ENCODE measurements at regions not wholly inside any gene's neighbourhood (a gene's known extent, or its start where the extent isn't known, plus 50 kb on each side); places are given as distances from the start of the nearest gene placed in this dataset.

DNA sequence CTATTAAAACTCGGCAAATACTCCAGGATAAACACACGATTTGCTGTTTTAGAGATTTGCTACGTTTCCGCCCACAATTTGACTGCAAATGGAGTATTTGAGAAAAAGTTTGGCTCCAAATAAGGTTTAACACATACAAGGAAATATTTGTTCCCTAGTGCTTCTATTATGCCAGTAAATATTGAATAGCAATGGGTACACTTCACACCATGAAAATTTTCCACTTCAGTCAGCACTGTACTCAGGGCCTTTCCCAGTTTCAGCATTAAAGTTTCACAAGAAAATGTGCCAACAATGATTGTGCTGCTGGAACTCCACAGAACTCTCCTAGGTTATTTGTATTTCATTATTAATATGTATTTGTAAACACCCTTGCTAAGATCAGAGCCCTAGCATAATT, 498.0 kb downstream of the TBL1XR1 start:
- no peak for DNase-seq

GRCh38 chr3:176697284-176697889, 499.9 kb downstream of the TBL1XR1 start:
- no peak for DNase-seq

GRCh38 chr3:176696816-176697215, 500.5 kb downstream of the TBL1XR1 start:
- DNase-seq = no peak

GRCh38 chr3:176692966-176693785, 504.1 kb downstream of the TBL1XR1 start:
- peak; percentile 20 for DNase-seq

GRCh38 chr3:176692199-176692965, 504.9 kb downstream of the TBL1XR1 start:
- peak; percentile 69 for DNase-seq

GRCh38 chr3:176690083-176690869, 507.0 kb downstream of the TBL1XR1 start:
- no peak for DNase-seq

GRCh38 chr3:176687754-176688153, 509.5 kb downstream of the TBL1XR1 start:
- peak; percentile 42 for DNase-seq

GRCh38 chr3:176683382-176683781, 513.9 kb downstream of the TBL1XR1 start:
- DNase-seq = no peak

- peak; percentile 60 for DNase-seq
Measured at GRCh38 chr3:176663837-176664831, 533.1 kb downstream of the TBL1XR1 start.

- no peak for DNase-seq
Measured at GRCh38 chr3:176663387-176663786, 533.9 kb downstream of the TBL1XR1 start.

DNA sequence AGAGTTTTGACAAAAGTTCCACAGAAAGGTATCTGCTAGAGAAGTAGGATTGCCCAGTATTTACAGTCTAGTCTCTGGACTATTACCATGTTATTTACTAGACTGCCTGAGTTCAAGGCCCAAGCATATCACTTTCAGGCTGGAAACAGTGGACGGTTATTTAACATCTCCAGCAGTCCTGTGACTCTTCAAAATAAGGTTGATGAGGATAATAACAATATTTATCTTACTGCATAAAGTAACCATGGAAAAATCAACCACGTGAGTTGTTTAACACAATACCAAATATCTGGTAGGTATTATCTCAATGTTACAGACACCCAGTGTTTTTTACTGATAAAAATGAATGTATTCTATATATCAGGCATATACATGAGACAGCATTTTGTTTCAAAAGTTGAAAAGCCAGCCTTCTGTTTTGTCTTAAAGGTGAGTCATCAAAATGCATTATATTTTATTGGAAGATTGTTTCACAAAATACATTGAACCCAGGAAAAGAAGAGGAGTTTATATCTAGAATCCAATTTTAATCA, 535.8 kb downstream of the TBL1XR1 start:
- DNase-seq = no peak

DNA sequence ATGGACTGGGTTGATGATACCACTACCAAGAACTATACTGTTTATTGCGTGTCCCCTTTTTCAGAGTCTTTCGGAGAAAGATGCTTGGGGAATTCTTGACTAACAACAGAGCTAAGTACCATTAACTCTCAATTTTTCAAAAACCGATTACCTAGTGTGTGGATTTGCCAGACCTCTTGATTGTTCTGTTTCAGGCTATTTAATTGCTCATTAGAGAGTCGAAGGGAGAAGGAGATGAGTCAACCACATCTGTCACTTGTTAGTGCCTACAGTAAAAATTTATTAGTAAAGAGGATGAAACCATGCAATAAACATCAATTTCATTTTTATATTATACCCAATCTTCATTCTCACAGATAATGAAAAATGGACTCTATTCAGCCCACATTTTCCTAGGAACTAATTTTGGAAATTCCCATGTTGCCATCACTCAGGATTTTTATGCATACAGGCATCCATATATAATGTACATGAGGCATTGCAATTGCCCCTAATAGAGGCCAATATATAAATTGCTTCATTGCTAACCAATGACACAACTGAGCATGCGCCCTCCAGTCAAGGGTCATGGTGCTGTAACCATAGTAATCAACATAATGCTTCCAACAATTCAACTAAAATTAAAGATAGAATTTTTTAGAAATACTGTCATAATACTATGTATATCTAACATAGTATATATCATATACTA, 541.7 kb downstream of the TBL1XR1 start:
- no peak for DNase-seq

DNA sequence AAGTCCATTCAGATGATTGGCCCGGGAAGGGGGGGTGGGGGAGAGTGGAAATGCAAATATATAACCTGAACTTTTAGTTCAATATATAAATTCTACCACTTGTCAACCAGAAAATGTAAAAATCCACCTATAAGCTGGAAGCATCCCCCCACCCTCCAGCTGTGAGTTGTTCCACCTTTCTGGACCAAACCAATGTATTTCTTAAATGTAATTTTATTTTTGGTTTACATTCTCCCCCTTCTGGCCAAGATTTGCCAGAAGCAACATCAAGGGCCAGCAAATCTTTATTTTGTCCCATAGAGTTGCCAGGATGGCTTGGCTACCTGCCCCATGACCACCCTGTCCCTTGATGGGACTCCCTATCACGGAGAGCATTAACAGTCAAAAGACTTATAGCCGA, 545.7 kb downstream of the TBL1XR1 start:
- no peak for DNase-seq

- no peak for DNase-seq
Measured at GRCh38 chr3:176650478-176650877, 546.8 kb downstream of the TBL1XR1 start.

- no peak for DNase-seq
Measured at GRCh38 chr3:176647987-176648386, 549.3 kb downstream of the TBL1XR1 start.

DNA sequence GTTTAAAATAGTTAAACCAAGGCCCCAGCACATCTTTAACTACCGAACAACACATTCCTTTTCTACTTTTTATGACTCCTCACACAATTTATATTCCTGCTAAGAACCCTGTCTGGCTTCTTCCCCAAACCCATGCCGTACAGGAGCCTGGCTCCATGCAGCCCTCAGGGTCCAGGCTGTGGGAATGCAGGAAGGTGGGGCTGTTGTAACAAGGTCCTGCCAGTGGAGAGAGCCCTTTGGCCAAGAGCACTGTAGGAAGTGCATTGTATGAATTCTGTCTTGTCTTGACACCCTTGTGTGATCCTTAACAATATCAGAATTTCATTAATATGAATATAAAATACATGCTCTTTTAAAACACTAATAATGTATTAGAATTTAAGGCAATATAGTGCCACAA, 563.8 kb downstream of the TBL1XR1 start:
- DNase-seq = no peak

GRCh38 chr3:176632925-176633324, 564.4 kb downstream of the TBL1XR1 start:
- no peak for DNase-seq

GRCh38 chr3:176631165-176631564, 566.1 kb downstream of the TBL1XR1 start:
- no peak for DNase-seq

- DNase-seq = no peak
Measured at GRCh38 chr3:176628101-176628639, 569.1 kb downstream of the TBL1XR1 start.
